ENCODE measurements at regions not wholly inside any gene's neighbourhood (a gene's known extent, or its start where the extent isn't known, plus 50 kb on each side); places are given as distances from the start of the nearest gene placed in this dataset.
"Not testable (repeated sequence)": the region's sequence is repeated elsewhere in the genome, so short reads cannot be mapped to it uniquely, and the experiment has no call there.

DNA sequence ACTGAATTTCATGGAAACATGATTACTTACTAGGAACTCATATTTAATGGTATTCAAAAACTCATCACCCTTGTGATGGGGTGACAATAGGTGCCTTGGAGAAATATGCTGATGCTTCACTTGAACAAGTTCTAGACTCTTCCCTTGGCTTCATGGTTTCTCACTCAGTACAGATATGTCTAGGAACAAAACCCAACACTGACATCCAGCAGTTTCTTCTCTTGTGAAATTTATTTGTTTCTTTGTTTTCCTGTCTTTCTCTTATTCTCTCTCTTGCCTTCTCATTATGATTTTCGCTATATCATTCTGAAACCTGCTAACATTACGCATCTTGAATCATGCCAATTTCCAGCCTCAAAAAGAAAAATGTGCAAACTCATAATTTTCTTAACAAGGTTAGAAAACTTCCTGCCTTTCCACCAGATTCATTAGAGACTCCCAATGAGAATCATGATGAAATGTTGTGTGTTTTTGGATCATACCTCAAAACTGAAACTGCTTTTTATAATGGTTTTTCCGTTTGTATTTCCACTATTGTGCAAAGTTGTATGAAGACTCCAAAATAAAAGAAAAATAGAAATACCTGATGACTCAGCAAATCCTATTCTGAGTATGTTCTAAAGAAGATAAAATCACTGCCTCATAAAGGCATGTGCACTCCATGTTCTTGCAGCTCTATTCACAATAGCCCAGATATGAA is 1021.5 kb downstream of the TMEM121 start:
- Histone ChIP-seq H3K9me3 (ENCODE audit: control insufficient read depth in 4 of 4, insufficient read depth in 3 of 4, low read length in 3 of 4) (peaks cover 0 to 17% (median 0%) of the 10 kb centered on the region in 4 donors), H3K27ac (ENCODE audit: low read depth in 1 of 2, low read length in 1 of 2) (no peak overlapping the region), H3K9ac (ENCODE audit: insufficient read depth in 1 of 2, low read length in 2 of 2) (no peak overlapping the region), H3K27me3 (ENCODE audit: control insufficient read depth in 3 of 3, insufficient read depth in 3 of 3, low read length in 2 of 3) (no peaks in the 10 kb centered on the region), H3K4me1 (ENCODE audit: control insufficient read depth in 5 of 5, insufficient read depth in 5 of 5, low read length in 5 of 5) (no peaks in the 10 kb centered on the region), H3K4me3 (no peak overlapping the region), H3K36me3 (ENCODE audit: control insufficient read depth in 4 of 4, insufficient read depth in 4 of 4, low read length in 4 of 4) (no peaks in the 10 kb centered on the region)
- ATAC-seq (ENCODE audit: insufficient read depth, low FRiP score) (no peak), DNase-seq (no peak)
- TF ChIP-seq, protein P1, sequence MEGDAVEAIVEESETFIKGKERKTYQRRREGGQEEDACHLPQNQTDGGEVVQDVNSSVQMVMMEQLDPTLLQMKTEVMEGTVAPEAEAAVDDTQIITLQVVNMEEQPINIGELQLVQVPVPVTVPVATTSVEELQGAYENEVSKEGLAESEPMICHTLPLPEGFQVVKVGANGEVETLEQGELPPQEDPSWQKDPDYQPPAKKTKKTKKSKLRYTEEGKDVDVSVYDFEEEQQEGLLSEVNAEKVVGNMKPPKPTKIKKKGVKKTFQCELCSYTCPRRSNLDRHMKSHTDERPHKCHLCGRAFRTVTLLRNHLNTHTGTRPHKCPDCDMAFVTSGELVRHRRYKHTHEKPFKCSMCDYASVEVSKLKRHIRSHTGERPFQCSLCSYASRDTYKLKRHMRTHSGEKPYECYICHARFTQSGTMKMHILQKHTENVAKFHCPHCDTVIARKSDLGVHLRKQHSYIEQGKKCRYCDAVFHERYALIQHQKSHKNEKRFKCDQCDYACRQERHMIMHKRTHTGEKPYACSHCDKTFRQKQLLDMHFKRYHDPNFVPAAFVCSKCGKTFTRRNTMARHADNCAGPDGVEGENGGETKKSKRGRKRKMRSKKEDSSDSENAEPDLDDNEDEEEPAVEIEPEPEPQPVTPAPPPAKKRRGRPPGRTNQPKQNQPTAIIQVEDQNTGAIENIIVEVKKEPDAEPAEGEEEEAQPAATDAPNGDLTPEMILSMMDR (IDR thresholded peaks at IDR 0.05; ENCODE audit: control extremely low read depth, extremely low read depth) = no peak
- WGBS, 2 donors = 47 to 54% methylated on average over 3 of the region's 3 CpGs

DNA sequence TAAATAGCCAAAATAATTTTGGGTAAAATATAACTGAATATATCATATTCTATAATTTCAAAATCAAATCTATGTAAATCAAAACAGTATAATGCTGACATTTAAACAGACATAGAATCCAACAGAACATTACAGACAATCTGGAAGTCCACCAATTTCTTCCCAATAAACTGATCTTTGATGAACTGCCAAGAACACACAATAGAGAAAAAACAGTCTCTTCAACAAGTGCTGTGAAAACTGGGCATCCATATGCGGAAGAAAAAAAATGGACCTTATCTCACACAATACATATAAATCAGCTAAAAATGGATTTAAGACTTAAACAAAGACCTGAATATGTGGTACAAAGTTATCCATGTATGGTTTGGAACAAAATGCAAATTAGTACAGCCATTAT is 1022.7 kb downstream of the TMEM121 start:
- TF ChIP-seq, protein P1 (IDR thresholded peaks at IDR 0.05; ENCODE audit: control extremely low read depth, extremely low read depth) = no peak
- peaks cover 0 to 16% (median 0%) of the 10 kb centered on the region in 4 donors for H3K9me3 ChIP-seq (ENCODE audit: control insufficient read depth in 4 of 4, insufficient read depth in 3 of 4, low read length in 3 of 4)

DNA sequence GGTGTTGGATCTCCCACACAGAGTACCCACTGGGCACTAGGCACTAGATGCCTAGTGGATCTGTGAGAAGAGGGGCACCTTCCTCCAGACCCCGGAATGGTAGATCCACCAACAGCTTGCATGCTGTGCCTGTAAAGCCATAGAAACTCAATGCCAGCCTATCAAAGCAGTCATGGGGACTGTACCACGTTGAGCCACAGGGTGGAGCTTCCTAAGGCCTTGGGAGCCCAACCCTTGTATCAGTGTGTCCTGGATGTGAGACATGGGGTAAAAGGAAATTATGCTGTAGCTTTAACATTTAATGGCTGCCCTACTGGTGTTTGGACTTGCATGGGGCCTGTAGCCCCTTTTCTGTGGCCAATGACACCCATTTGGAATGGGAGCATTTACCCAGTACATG is 1024.9 kb downstream of the TMEM121 start:
- H3K27me3 ChIP-seq (ENCODE audit: control insufficient read depth in 3 of 3, insufficient read depth in 3 of 3, low read length in 2 of 3) = no peaks in the 10 kb centered on the region
- DNase-seq = no peak
- H3K9ac ChIP-seq (ENCODE audit: insufficient read depth in 1 of 2, low read length in 2 of 2) = no peak overlapping the region
- 44 to 48% methylated on average over 2 of the region's 2 CpGs for WGBS, 2 donors
- H3K4me1 ChIP-seq (ENCODE audit: control insufficient read depth in 5 of 5, insufficient read depth in 5 of 5, low read length in 5 of 5) = no peaks in the 10 kb centered on the region
- H3K9me3 ChIP-seq (ENCODE audit: control insufficient read depth in 4 of 4, insufficient read depth in 3 of 4, low read length in 3 of 4) = peaks cover 0 to 9% (median 0%) of the 10 kb centered on the region in 4 donors
- no peak for ATAC-seq (ENCODE audit: insufficient read depth, low FRiP score)
- TF ChIP-seq, protein P1 (IDR thresholded peaks at IDR 0.05; ENCODE audit: control extremely low read depth, extremely low read depth) = no peak
- no peak overlapping the region for H3K4me3 ChIP-seq
- H3K36me3 ChIP-seq (ENCODE audit: control insufficient read depth in 4 of 4, insufficient read depth in 4 of 4, low read length in 4 of 4) = no peaks in the 10 kb centered on the region
- H3K27ac ChIP-seq (ENCODE audit: low read depth in 1 of 2, low read length in 1 of 2) = no peak overlapping the region

More for the DNA sequence above, 1022.7 kb downstream of the TMEM121 start:
- no peaks in the 10 kb centered on the region for H3K27me3 ChIP-seq (ENCODE audit: control insufficient read depth in 3 of 3, insufficient read depth in 3 of 3, low read length in 2 of 3)
- H3K9ac ChIP-seq (ENCODE audit: insufficient read depth in 1 of 2, low read length in 2 of 2) = no peak overlapping the region
- H3K27ac ChIP-seq (ENCODE audit: low read depth in 1 of 2, low read length in 1 of 2) = no peak overlapping the region
- WGBS, 2 donors = 96 to 100% methylated on average over 1 of the region's 1 CpG
- ATAC-seq (ENCODE audit: insufficient read depth, low FRiP score) (no peak), DNase-seq (no peak)
- no peaks in the 10 kb centered on the region for H3K36me3 ChIP-seq (ENCODE audit: control insufficient read depth in 4 of 4, insufficient read depth in 4 of 4, low read length in 4 of 4)
- no peak overlapping the region for H3K4me3 ChIP-seq
- H3K4me1 ChIP-seq (ENCODE audit: control insufficient read depth in 5 of 5, insufficient read depth in 5 of 5, low read length in 5 of 5) = no peaks in the 10 kb centered on the region

DNA sequence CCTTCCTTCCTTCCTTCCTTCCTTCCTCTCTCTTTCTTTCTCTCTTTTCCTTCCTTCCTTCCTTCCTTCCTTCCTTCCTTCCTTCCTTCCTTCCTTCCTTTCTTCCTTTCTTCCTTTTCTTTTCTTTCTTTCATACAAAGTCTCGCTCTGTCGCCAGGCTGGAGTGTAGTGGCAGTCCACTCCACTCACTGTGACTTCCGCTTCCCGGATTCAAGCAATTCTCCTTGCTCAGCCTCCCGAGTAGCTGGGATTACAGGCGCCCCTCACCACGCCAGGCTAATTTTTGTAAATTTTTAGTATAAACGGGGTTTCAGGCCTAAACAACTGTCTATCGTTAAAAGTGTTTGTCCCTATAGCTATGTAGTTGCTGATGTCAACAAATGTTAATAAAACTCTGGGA is 1029.8 kb downstream of the TMEM121 start:
- not testable (repeated sequence) for H3K4me3 ChIP-seq; ATAC-seq (ENCODE audit: insufficient read depth, low FRiP score); H3K36me3 ChIP-seq (ENCODE audit: control insufficient read depth in 4 of 4, insufficient read depth in 4 of 4, low read length in 4 of 4); DNase-seq; H3K27ac ChIP-seq (ENCODE audit: low read depth in 1 of 2, low read length in 1 of 2); H3K27me3 ChIP-seq (ENCODE audit: control insufficient read depth in 3 of 3, insufficient read depth in 3 of 3, low read length in 2 of 3); H3K9ac ChIP-seq (ENCODE audit: insufficient read depth in 1 of 2, low read length in 2 of 2); H3K4me1 ChIP-seq (ENCODE audit: control insufficient read depth in 5 of 5, insufficient read depth in 5 of 5, low read length in 5 of 5); H3K9me3 ChIP-seq (ENCODE audit: control insufficient read depth in 4 of 4, insufficient read depth in 3 of 4, low read length in 3 of 4)
- 79% methylated on average over 9 of the region's 9 CpGs for WGBS, 2 donors
